ENCODE measurements at regions not wholly inside any gene's neighbourhood (a gene's known extent, or its start where the extent isn't known, plus 50 kb on each side); places are given as distances from the start of the nearest gene placed in this dataset.

DNA sequence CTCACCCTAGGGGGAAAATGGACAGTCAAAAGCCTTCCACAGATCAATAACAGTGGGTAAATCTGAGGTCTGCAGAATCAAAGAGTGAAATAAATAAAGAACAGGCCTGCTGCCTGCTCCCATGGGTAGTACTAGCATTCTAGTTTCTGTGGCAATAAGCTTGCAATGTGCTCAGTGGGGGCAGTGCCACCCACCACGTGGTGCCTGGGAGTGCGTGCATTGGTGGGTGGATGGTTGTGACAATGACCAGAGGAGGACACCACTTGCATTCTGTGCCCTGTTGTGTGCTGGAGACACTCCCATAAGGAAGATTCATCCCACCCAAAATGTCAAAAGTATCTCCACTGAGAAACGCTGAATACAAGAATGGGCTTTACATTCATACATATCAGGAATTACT, 95.5 kb upstream of the NEDD9 start:
- TF ChIP-seq ZFP30 (CRISPR knock-in tag; IDR thresholded peaks at IDR 0.05) (no peak), CSDC2 (CRISPR knock-in tag; IDR thresholded peaks at IDR 0.05) (no peak), TCF4 (CRISPR knock-in tag; IDR thresholded peaks at IDR 0.05; ENCODE audit: borderline replicate concordance) (no peak), ZNF565 (CRISPR knock-in tag; conservative IDR thresholded peaks at IDR 0.05; ENCODE audit: low read depth) (no peak), BACH2 (CRISPR knock-in tag; IDR thresholded peaks at IDR 0.05; ENCODE audit: borderline replicate concordance) (no peak), GLIS3 (CRISPR knock-in tag; IDR thresholded peaks at IDR 0.05) (no peak), PATZ1 (CRISPR knock-in tag; IDR thresholded peaks at IDR 0.05; ENCODE audit: borderline replicate concordance) (no peak), OSR1 (CRISPR knock-in tag; IDR thresholded peaks at IDR 0.05) (no peak), ARNTL (CRISPR knock-in tag; IDR thresholded peaks at IDR 0.05; ENCODE audit: borderline replicate concordance, low read depth) (no peak), TOX (CRISPR knock-in tag; IDR thresholded peaks at IDR 0.05; ENCODE audit: borderline replicate concordance) (no peak)
